ENCODE measurements at regions not wholly inside any gene's neighbourhood (a gene's known extent, or its start where the extent isn't known, plus 50 kb on each side); places are given as distances from the start of the nearest gene placed in this dataset.
A peak's percentile ranks its signal among the peaks of the same experiment; 100 is the strongest.
"Not testable (repeated sequence)": the region's sequence is repeated elsewhere in the genome, so short reads cannot be mapped to it uniquely, and the experiment has no call there.

DNA sequence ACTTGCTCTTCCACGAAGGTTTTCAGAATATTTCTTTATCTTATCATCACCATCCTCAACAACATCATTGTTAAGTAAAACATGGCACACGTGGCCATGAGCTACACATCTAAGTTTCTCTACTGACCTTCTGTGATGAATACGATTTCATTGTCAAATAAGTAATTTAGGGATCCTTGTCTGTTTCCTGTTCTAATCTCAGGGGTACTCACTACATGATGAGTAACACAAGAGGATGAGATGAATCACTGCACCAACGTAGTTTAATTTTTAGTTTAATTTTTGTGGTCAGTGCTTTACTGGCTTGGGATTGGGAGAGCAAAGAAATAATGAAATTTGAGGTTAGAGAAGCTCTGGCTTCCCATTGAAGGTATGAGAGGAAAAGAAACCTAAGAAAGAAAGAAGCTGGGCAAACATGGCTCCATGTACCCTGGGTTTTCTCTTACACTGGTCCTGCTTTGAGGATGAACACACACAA lies 461.9 kb upstream of the KLF6 start:
- Histone ChIP-seq H3K36me3 (ENCODE audit: control insufficient read depth, insufficient read depth, low read length) (no peaks in the 10 kb centered on the region), H3K4me1 (ENCODE audit: control insufficient read depth, insufficient read depth, low read length) (no peaks in the 10 kb centered on the region), H3K27me3 (ENCODE audit: control insufficient read depth, insufficient read depth, low read length) (no peaks in the 10 kb centered on the region), H3K9ac (ENCODE audit: low read length) (no peak overlapping the region), H3K4me3 (ENCODE audit: low read length) (no peak overlapping the region), H3K9me3 (ENCODE audit: control insufficient read depth, low read length) (no peaks in the 10 kb centered on the region)

DNA sequence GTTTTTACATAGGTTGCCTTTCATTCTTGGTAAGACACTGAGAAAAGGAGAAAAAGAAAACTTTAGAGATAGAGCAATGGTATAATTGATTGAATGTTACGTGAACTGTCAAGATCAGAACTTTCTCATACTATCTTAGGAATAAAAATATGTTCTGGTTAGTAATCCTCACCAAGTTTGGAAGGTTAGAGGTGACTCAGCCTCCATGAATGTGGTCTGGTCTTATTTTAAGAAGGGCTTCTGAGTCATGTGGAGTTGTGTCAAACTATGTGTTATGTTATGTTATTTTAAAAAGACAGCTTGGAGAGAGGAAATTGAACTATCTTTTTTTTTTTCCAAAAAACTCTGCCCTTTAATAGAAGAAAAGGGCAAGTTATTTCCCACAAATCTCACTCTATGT lies 458.6 kb upstream of the KLF6 start:
- no peaks in the 10 kb centered on the region for H3K9me3 ChIP-seq (ENCODE audit: control insufficient read depth, low read length)
- no peaks in the 10 kb centered on the region for H3K27me3 ChIP-seq (ENCODE audit: control insufficient read depth, insufficient read depth, low read length)
- no peak overlapping the region for H3K4me3 ChIP-seq (ENCODE audit: low read length)
- H3K4me1 ChIP-seq (ENCODE audit: control insufficient read depth, insufficient read depth, low read length): no peaks in the 10 kb centered on the region
- no peaks in the 10 kb centered on the region for H3K36me3 ChIP-seq (ENCODE audit: control insufficient read depth, insufficient read depth, low read length)
- H3K9ac ChIP-seq (ENCODE audit: low read length): no peak overlapping the region

DNA sequence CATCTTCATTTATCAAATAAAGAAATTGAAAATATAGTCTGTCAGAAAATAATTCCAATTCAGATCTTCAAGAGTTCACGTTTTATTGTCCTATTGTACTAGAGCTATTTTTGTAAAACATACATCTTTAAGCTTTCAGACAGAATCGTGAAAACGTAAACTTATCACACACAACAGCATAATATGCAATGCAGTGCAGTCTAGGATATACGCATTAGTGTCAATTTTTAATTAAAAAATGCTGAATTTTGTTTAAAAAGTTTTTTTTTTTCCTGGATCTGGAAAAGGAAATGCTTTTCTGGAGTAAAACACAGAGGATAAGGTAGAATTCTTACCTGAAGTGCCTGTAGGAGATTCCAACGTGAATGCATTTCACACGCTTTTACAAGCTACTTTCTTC lies 458.2 kb upstream of the KLF6 start:
- Histone ChIP-seq H3K9ac (ENCODE audit: low read length) (no peak overlapping the region), H3K36me3 (ENCODE audit: control insufficient read depth, insufficient read depth, low read length) (no peaks in the 10 kb centered on the region), H3K9me3 (ENCODE audit: control insufficient read depth, low read length) (no peaks in the 10 kb centered on the region), H3K27me3 (ENCODE audit: control insufficient read depth, insufficient read depth, low read length) (no peaks in the 10 kb centered on the region), H3K4me1 (ENCODE audit: control insufficient read depth, insufficient read depth, low read length) (no peaks in the 10 kb centered on the region), H3K4me3 (ENCODE audit: low read length) (no peak overlapping the region)

DNA sequence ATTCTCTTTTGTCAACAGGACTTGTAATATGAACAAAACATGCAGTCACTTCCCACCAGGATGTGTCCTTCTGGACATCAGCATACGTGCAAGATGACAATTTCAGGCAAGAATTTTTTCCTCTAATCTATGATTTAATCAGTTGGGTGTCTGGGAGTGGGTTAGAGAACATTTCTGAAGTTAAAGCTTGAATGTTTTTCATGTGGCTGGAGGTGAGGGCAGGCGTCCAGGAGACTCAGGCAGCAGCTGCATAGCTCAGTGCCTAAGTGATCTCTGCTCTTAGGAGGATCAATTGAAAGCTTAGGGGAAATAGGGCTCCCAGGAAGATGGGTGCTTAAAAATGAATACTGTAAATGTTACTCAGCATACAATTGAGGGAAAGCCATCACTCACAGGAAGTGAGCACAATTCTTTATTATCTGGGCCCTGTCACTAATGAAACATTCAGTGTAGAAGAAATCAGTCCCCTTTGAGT lies 457.6 kb upstream of the KLF6 start:
- Histone ChIP-seq H3K36me3 (ENCODE audit: control insufficient read depth, insufficient read depth, low read length) (no peaks in the 10 kb centered on the region), H3K27me3 (ENCODE audit: control insufficient read depth, insufficient read depth, low read length) (no peaks in the 10 kb centered on the region), H3K4me3 (ENCODE audit: low read length) (no peak overlapping the region), H3K4me1 (ENCODE audit: control insufficient read depth, insufficient read depth, low read length) (no peaks in the 10 kb centered on the region), H3K9ac (ENCODE audit: low read length) (peak overlapping the region; percentile 46), H3K9me3 (ENCODE audit: control insufficient read depth, low read length) (no peaks in the 10 kb centered on the region)

DNA sequence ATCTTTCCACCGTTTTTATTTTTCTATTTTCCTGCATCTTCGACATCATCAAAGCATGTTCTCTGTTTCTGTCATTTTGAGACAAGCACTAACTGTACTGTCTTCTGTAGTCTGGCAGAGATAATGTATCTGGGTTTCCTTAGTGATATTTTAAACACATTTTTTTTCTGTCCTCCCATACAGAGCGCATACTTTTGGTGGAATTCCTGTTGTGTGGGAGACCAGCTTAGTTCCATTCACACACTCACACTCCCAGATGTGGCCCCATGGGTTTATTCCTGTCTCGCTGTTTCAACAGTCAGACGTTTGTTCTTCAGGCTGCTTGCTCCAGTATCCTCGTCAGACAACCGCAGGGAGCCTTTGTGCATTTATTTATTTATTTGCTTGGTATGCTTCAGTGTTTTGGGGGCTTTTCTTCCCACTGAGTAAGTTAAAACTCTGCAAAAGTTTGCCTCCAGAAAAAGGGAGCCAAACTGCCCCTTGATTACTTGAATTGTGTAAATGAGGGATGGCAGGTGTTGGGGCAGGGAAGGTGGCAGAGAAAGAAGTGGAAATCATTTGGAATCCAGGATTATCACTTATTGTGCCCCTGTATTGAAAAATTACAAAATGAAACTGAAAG lies 456.8 kb upstream of the KLF6 start:
- H3K27me3 ChIP-seq (ENCODE audit: control insufficient read depth, insufficient read depth, low read length): no peaks in the 10 kb centered on the region
- H3K9ac ChIP-seq (ENCODE audit: low read length): peak overlapping the region; percentile 46
- H3K4me1 ChIP-seq (ENCODE audit: control insufficient read depth, insufficient read depth, low read length): no peaks in the 10 kb centered on the region
- no peak overlapping the region for H3K4me3 ChIP-seq (ENCODE audit: low read length)
- no peaks in the 10 kb centered on the region for H3K36me3 ChIP-seq (ENCODE audit: control insufficient read depth, insufficient read depth, low read length)
- H3K9me3 ChIP-seq (ENCODE audit: control insufficient read depth, low read length): no peaks in the 10 kb centered on the region

DNA sequence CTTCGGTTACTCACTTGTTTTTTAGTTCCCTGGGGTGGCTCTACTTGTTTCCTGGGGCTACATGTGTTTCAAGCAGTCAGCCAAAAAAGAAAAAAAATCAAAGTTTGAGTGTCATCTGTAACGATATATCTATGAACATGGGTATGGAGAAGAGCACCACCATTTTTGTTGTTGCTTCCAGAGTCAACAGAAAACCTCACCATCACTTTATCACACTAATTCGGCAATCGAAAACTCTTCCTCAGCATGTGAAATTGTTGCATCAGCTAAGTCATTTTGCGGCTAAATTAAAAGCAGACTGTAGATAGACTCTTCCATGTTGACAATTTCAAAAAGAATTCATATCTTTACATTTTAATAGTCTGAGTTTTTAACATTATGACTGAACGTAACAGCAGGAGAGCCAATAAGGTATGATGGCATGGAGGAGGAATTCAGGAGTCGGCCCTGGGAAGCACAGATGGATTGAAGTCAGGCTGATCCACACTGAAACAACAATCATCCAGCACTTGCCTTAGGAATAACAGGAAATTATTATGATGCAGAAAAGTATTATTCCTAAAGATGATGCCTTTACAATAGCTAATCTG lies 455.7 kb upstream of the KLF6 start:
- H3K9ac ChIP-seq (ENCODE audit: low read length): no peak overlapping the region

DNA sequence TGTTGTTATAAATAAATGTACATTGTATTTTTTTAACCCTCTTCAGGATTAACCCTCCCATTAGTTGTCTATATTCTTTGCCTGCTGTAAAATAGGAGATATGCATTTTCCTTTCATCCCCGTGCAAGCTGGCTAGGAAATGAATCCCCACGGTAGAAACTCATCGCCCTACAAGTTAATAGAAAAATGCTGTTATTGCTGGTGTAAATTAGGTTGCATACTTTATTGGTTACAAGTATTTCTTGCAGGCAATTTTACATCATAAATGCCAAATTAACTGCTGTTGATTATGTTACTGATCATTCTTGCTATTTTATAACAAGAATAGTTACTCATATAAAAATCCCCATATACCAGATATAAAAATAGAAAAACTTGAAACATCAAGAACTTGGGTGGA lies 454.2 kb upstream of the KLF6 start:
- Histone ChIP-seq H3K9ac (ENCODE audit: low read length) (no peak overlapping the region), H3K4me3 (ENCODE audit: low read length) (no peak overlapping the region), H3K9me3 (ENCODE audit: control insufficient read depth, low read length) (no peaks in the 10 kb centered on the region), H3K36me3 (ENCODE audit: control insufficient read depth, insufficient read depth, low read length) (no peaks in the 10 kb centered on the region), H3K4me1 (ENCODE audit: control insufficient read depth, insufficient read depth, low read length) (no peaks in the 10 kb centered on the region), H3K27me3 (ENCODE audit: control insufficient read depth, insufficient read depth, low read length) (no peaks in the 10 kb centered on the region)

More for the DNA sequence above, 455.7 kb upstream of the KLF6 start:
- Histone ChIP-seq H3K9me3 (ENCODE audit: control insufficient read depth, low read length) (no peaks in the 10 kb centered on the region), H3K27me3 (ENCODE audit: control insufficient read depth, insufficient read depth, low read length) (no peaks in the 10 kb centered on the region), H3K36me3 (ENCODE audit: control insufficient read depth, insufficient read depth, low read length) (no peaks in the 10 kb centered on the region), H3K4me1 (ENCODE audit: control insufficient read depth, insufficient read depth, low read length) (no peaks in the 10 kb centered on the region), H3K4me3 (ENCODE audit: low read length) (no peak overlapping the region)

DNA sequence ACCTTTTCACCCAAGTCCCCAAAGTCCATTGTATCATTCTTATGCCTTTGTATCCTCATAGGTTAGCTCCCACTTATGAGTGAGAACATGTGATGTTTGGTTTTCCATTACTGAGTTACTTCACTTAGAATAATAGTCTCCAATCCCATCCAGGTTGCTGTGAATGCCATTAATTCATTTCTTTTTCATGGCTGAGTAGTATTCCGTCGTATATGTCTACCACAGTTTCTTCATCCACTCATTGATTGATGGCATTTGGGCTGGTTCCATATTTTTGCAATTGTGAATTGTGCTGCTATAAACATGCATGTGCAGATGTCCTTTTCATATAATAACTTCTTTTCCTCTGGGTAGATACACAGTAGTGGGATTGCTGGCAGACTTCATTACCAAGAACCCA lies 451.9 kb upstream of the KLF6 start:
- not testable (repeated sequence) for H3K4me1 ChIP-seq (ENCODE audit: control insufficient read depth, insufficient read depth, low read length); H3K4me3 ChIP-seq (ENCODE audit: low read length); H3K36me3 ChIP-seq (ENCODE audit: control insufficient read depth, insufficient read depth, low read length); H3K27me3 ChIP-seq (ENCODE audit: control insufficient read depth, insufficient read depth, low read length); H3K9ac ChIP-seq (ENCODE audit: low read length); H3K9me3 ChIP-seq (ENCODE audit: control insufficient read depth, low read length)

DNA sequence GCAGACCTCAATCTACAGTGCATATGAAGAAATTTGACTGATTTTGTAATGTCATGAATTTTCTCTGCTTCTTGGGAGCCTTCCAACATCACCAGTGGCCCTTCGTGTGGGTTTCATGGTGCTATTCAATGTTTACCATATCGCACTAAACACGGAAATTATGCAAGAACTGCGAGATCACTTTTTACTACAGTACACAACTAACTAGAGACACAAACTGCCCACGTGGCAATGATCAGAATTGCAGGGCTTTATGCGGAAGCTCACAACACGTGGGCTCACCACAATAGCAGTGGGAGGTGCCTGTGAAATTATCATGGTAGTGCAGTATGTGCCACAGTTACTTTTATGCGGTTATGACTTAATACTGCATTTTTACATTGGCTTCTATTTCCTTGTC lies 449.7 kb upstream of the KLF6 start:
- H3K27me3 ChIP-seq (ENCODE audit: control insufficient read depth, insufficient read depth, low read length): no peaks in the 10 kb centered on the region
- H3K4me1 ChIP-seq (ENCODE audit: control insufficient read depth, insufficient read depth, low read length): no peaks in the 10 kb centered on the region
- no peaks in the 10 kb centered on the region for H3K9me3 ChIP-seq (ENCODE audit: control insufficient read depth, low read length)
- H3K9ac ChIP-seq (ENCODE audit: low read length): no peak overlapping the region
- H3K36me3 ChIP-seq (ENCODE audit: control insufficient read depth, insufficient read depth, low read length): no peaks in the 10 kb centered on the region
- H3K4me3 ChIP-seq (ENCODE audit: low read length): no peak overlapping the region

DNA sequence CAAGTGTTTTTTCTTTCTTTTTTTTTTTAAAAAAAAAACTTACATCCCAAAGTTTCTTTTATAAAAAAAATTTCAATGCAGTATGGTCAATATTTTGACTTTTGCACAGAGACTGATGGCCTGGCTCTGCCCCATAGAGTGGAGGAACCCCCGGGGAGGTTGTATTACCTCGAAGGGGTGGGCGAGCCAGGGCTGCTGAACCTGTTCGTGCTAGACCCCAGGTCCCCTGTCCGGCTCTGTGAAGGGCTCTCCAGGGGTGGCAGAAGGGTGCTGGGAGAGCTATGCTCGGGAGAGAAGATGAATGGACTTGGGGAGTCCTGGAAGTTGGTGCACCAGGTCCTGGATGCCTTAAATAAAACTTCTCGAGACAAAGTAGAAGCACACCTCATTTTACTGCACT lies 446.4 kb upstream of the KLF6 start:
- no peaks in the 10 kb centered on the region for H3K36me3 ChIP-seq (ENCODE audit: control insufficient read depth, insufficient read depth, low read length)
- no peak overlapping the region for H3K9ac ChIP-seq (ENCODE audit: low read length)
- H3K9me3 ChIP-seq (ENCODE audit: control insufficient read depth, low read length): no peaks in the 10 kb centered on the region
- H3K4me3 ChIP-seq (ENCODE audit: low read length): no peak overlapping the region
- no peaks in the 10 kb centered on the region for H3K27me3 ChIP-seq (ENCODE audit: control insufficient read depth, insufficient read depth, low read length)
- H3K4me1 ChIP-seq (ENCODE audit: control insufficient read depth, insufficient read depth, low read length): no peaks in the 10 kb centered on the region

DNA sequence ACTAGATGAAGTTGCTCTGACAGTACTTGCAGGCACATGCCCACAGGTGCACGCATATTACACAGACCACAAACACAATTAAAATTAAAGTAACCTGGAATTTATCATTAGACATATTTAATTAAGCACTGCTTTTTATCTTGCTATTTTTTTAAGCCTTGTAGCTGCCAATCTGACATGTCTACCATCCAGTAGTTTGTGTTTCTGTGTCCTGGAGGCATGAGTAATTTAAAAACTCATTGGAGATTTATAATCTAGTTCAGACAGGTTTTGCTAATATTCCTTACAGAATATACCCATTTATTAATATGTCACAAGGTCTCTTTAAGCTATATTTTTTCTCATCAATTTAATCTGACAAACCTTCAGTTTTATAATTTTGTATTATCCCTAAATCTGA lies 445.0 kb upstream of the KLF6 start:
- no peaks in the 10 kb centered on the region for H3K27me3 ChIP-seq (ENCODE audit: control insufficient read depth, insufficient read depth, low read length)
- no peaks in the 10 kb centered on the region for H3K9me3 ChIP-seq (ENCODE audit: control insufficient read depth, low read length)
- H3K36me3 ChIP-seq (ENCODE audit: control insufficient read depth, insufficient read depth, low read length): no peaks in the 10 kb centered on the region
- no peak overlapping the region for H3K9ac ChIP-seq (ENCODE audit: low read length)
- no peaks in the 10 kb centered on the region for H3K4me1 ChIP-seq (ENCODE audit: control insufficient read depth, insufficient read depth, low read length)
- no peak overlapping the region for H3K4me3 ChIP-seq (ENCODE audit: low read length)

DNA sequence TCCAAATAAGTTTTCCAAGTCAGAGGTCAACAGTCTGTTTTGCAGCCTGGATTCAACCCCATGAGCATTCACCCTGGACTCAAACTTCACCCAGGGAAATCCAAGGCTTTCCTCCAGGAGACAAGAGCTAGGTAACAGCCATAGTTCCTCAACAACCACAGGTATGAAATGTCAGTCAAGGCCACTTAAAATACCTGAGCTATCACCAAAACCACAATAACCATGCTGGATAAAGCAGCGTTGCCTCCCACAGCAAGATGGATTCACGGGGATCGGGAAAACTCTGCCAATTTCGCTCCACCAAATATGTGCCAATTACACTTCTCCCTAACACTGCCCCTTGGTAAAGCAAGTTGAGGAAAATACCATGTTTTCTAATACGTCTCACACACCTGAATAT lies 444.1 kb upstream of the KLF6 start:
- Histone ChIP-seq H3K27me3 (ENCODE audit: control insufficient read depth, insufficient read depth, low read length) (no peaks in the 10 kb centered on the region), H3K4me3 (ENCODE audit: low read length) (no peak overlapping the region), H3K9ac (ENCODE audit: low read length) (no peak overlapping the region), H3K36me3 (ENCODE audit: control insufficient read depth, insufficient read depth, low read length) (no peaks in the 10 kb centered on the region), H3K4me1 (ENCODE audit: control insufficient read depth, insufficient read depth, low read length) (no peaks in the 10 kb centered on the region), H3K9me3 (ENCODE audit: control insufficient read depth, low read length) (no peaks in the 10 kb centered on the region)

DNA sequence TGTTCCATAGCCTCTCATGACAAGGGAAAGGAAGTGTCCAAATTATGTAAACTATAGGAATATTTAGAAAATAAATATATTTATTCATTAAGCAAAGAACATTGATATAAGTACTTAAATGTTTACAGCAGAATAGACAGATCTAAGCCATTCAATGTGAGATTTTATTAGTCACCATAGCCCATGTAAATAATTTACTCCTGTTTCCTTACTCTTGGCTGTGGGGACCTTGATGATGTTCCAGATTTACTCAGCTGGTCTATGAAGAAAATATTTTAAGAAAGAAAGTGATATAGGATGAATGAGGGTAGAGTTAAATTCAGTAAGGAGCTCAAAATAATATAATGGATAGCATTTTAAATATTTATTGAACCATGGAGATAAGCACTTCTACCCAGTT lies 442.6 kb upstream of the KLF6 start:
- Histone ChIP-seq H3K4me3 (ENCODE audit: low read length) (no peak overlapping the region), H3K27me3 (ENCODE audit: control insufficient read depth, insufficient read depth, low read length) (no peaks in the 10 kb centered on the region), H3K9ac (ENCODE audit: low read length) (no peak overlapping the region), H3K9me3 (ENCODE audit: control insufficient read depth, low read length) (no peaks in the 10 kb centered on the region), H3K36me3 (ENCODE audit: control insufficient read depth, insufficient read depth, low read length) (no peaks in the 10 kb centered on the region), H3K4me1 (ENCODE audit: control insufficient read depth, insufficient read depth, low read length) (no peaks in the 10 kb centered on the region)
